Upper lobe of left lung (tissue), 4 donors: ENCODE measurements at regions not wholly inside any gene's neighbourhood (a gene's known extent, or its start where the extent isn't known, plus 50 kb on each side); places are given as distances from the start of the nearest gene placed in this dataset.

Experiments
- CTCF ChIP-seq, 6 experiments: fragments of 450-650 bp in 4 of 6; fragments of 200-600 bp in 2 of 6; sonication (generic) in 2 of 6; IDR thresholded peaks; one replicate each; pipeline ENCODE4 v1.5.1; 2016 to 2019; ENCODE audit warnings: antibody characterized with exemption in 6 of 6
- EP300 ChIP-seq, 4 donors: sonication (generic); formaldehyde crosslinking; IDR thresholded peaks; one replicate each; pipeline ENCODE4 v1.5.1; 2017; ENCODE audit warnings: antibody characterized with exemption in 4 of 4, control low read depth in 2 of 4
- POLR2A ChIP-seq, 4 donors: fragments of 450-650 bp; IDR thresholded peaks; one replicate each; pipeline ENCODE4 v1.5.1; 2016 to 2017; ENCODE audit warnings: antibody characterized with exemption in 4 of 4, mild to moderate bottlenecking in 2 of 4
- POLR2AphosphoS5 ChIP-seq, 2 donors: sonication (generic); formaldehyde crosslinking; IDR thresholded peaks; one replicate each; pipeline ENCODE4 v1.5.1; 2017; ENCODE audit warnings: antibody characterized with exemption in 2 of 2

GRCh38 chr7:118026791-118027190, 153.6 kb upstream of the CTTNBP2 start:
- no peak for TF ChIP-seq CTCF (IDR thresholded peaks at IDR 0.05)
- TF ChIP-seq POLR2AphosphoS5 (IDR thresholded peaks at IDR 0.05), result no peak
- TF ChIP-seq POLR2A (IDR thresholded peaks at IDR 0.05), result no peak
- no peak for TF ChIP-seq EP300 (IDR thresholded peaks at IDR 0.05)
